Type B pancreatic cell (in vitro differentiated cells): ENCODE measurements at regions not wholly inside any gene's neighbourhood (a gene's known extent, or its start where the extent isn't known, plus 50 kb on each side); places are given as distances from the start of the nearest gene placed in this dataset.
A peak's percentile ranks its signal among the peaks of the same experiment; 100 is the strongest.

Experiments used
- DNase-seq: peaks from one replicate; pipeline ENCODE4 v3.0.0; 2021; ENCODE audit warnings: mixed read lengths; ENCODE audit not compliant: unreplicated experiment; ENCODE audit errors: extremely low spot score
- H3K27ac Mint-ChIP-seq: 2 replicates; pipeline ENCODE4 v1.8.0; 2021; ENCODE audit warnings: mild to moderate bottlenecking, mixed read lengths
- H3K27me3 Mint-ChIP-seq: 2 replicates; pipeline ENCODE4 v1.8.0; 2021; ENCODE audit warnings: mixed read lengths
- H3K36me3 Mint-ChIP-seq: 2 replicates; pipeline ENCODE4 v1.8.0; 2021; ENCODE audit warnings: mixed read lengths
- H3K4me1 Mint-ChIP-seq: one replicate; pipeline ENCODE4 v1.8.0; 2021; ENCODE audit warnings: mixed read lengths; ENCODE audit not compliant: unreplicated experiment
- H3K4me3 Mint-ChIP-seq: 2 replicates; pipeline ENCODE4 v1.8.0; 2021; ENCODE audit warnings: mild to moderate bottlenecking, mixed read lengths
- H3K9me3 Mint-ChIP-seq: 2 replicates; pipeline ENCODE4 v1.8.0; 2021; ENCODE audit warnings: mixed read lengths
- CTCF ChIP-seq: fragments of 200-600 bp; sonication (generic); conservative IDR thresholded peaks from 2 replicates; pipeline ENCODE4 v1.5.0; 2021; ENCODE audit warnings: antibody characterized with exemption, mild to moderate bottlenecking

GRCh38 chr5:124401476-124402143, 344.8 kb downstream of the ZNF608 start:
- Mint-ChIP-seq H3K27me3 (no peaks in the 10 kb centered on the region), H3K4me1 (peaks cover 40% of the 10 kb centered on the region), H3K36me3 (no peaks in the 10 kb centered on the region), H3K27ac (peak overlapping the region; percentile 19), H3K4me3 (peak overlapping the region; percentile 40), H3K9me3 (peaks cover 6% of the 10 kb centered on the region)
- no peak for DNase-seq
- TF ChIP-seq CTCF, result no peak

- Mint-ChIP-seq H3K4me1 (peaks cover 57% of the 10 kb centered on the region), H3K4me3 (no peak overlapping the region), H3K36me3 (no peaks in the 10 kb centered on the region), H3K27me3 (peaks cover 16% of the 10 kb centered on the region), H3K9me3 (no peaks in the 10 kb centered on the region), H3K27ac (no peak overlapping the region)
- DNase-seq, result no peak
- TF ChIP-seq CTCF, result no peak
These were observed 346.9 kb downstream of the ZNF608 start for GRCh38 chr5:124399426-124399961.

GRCh38 chr5:124398460-124398859, 348.0 kb downstream of the ZNF608 start:
- Mint-ChIP-seq H3K36me3 (no peaks in the 10 kb centered on the region), H3K4me1 (peaks cover 63% of the 10 kb centered on the region), H3K27me3 (peaks cover 16% of the 10 kb centered on the region), H3K27ac (no peak overlapping the region), H3K9me3 (no peaks in the 10 kb centered on the region), H3K4me3 (no peak overlapping the region)
- no peak for TF ChIP-seq CTCF
- DNase-seq, result no peak

- peaks cover 16% of the 10 kb centered on the region for H3K27me3 Mint-ChIP-seq
- no peak for DNase-seq
- H3K27ac Mint-ChIP-seq, result no peak overlapping the region
- no peaks in the 10 kb centered on the region for H3K36me3 Mint-ChIP-seq
- no peak for TF ChIP-seq CTCF
- H3K9me3 Mint-ChIP-seq, result no peaks in the 10 kb centered on the region
- peaks cover 58% of the 10 kb centered on the region for H3K4me1 Mint-ChIP-seq
- H3K4me3 Mint-ChIP-seq, result no peak overlapping the region
These were observed 349.1 kb downstream of the ZNF608 start for GRCh38 chr5:124397317-124397716.

- no peak overlapping the region for H3K27ac Mint-ChIP-seq
- no peaks in the 10 kb centered on the region for H3K9me3 Mint-ChIP-seq
- no peaks in the 10 kb centered on the region for H3K36me3 Mint-ChIP-seq
- H3K27me3 Mint-ChIP-seq, result peaks cover 16% of the 10 kb centered on the region
- no peak for TF ChIP-seq CTCF
- H3K4me1 Mint-ChIP-seq, result peaks cover 45% of the 10 kb centered on the region
- H3K4me3 Mint-ChIP-seq, result no peak overlapping the region
- no peak for DNase-seq
These were observed 350.5 kb downstream of the ZNF608 start for GRCh38 chr5:124395926-124396325.
